CD4-positive, alpha-beta T cell treated with Interleukin-1 beta for 1 hour (primary cell): ENCODE measurements at regions not wholly inside any gene's neighbourhood (a gene's known extent, or its start where the extent isn't known, plus 50 kb on each side); places are given as distances from the start of the nearest gene placed in this dataset.

Experiments
- DNase-seq, 2 donors: peaks; one replicate each; pipeline ENCODE4 v3.0.0-alpha.2; 2020 to 2022

DNA sequence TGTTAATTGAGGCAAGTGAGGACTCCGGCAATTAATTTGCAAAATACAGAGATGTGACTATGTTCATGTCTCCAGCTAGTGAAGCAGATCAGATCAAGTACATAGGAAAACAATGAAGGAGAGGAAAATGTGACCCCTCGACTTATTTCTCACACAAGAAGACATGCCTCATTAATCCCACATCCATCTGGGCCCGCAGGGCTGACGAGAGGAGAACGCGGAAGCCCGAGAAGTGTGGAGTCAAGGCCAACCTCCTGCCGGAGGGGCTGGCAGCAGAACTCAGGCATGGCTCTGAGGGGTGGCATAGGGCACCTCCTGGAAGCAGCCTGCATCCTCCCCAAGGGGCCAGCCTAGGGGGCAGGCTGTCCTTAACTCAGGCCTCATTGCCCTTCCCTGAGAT, 54.4 kb downstream of the ZNF503 start:
- no peak for DNase-seq

GRCh38 chr10:75345738-75346137, 55.8 kb downstream of the ZNF503 start:
- DNase-seq: no peak

GRCh38 chr10:75344170-75344569, 57.4 kb downstream of the ZNF503 start:
- no peak for DNase-seq

DNA sequence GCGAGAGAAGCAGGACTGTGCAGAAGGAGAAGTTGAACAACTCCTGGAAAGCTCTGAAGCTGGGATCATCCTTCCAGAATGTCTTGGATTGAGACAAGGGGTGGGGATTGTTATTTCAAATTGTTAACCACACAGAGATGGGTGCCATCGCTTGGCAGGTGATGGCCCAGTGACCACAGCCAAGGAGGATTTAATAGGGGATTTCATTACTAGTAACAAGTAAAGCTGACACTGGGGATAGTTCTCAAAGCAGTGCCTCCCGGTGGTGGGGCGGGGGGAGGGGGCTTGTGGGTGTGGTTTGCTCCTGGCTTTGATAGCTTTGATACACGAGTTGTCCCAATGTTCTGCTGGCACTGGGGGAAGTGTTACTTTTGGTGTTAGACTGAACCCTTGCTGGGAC, 59.2 kb downstream of the ZNF503 start:
- no peak for DNase-seq

GRCh38 chr10:75335983-75336382, 65.6 kb downstream of the ZNF503 start:
- no peak for DNase-seq

- DNase-seq: no peak
Observed at GRCh38 chr10:75335191-75335590, 66.4 kb downstream of the ZNF503 start.

- no peak for DNase-seq
Observed at GRCh38 chr10:75334720-75335119, 66.8 kb downstream of the ZNF503 start.

GRCh38 chr10:75332081-75332480, 69.5 kb downstream of the ZNF503 start:
- DNase-seq: no peak

GRCh38 chr10:75331081-75331480, 70.5 kb downstream of the ZNF503 start:
- no peak for DNase-seq

DNA sequence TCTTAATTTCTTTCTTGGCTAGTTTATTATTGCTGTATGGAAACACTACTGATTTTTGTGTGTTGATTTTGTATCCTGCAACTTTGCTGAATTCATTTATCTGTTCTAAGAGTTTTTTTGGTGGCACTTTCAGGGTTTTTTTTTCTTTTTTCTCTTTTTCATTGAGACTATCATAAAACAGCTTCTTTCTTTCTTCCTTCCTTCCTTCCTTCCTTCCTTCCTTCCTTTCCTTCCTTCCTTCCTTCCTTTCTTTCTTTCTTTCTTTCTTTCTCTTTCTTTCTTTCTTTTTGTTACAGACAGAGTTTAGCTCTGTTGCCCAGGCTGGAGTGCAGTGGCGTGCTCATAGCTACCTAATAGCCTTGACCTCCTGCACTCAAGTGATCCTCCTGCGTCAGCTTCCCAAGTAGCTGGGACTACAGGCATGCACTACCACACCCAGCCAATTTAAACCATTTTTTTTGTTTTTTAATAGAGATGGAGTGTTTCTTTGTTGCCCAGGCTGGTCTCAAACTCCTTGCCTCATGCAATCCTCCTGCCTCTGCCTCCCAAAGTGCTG, 72.3 kb downstream of the ZNF503 start:
- DNase-seq: no peak

DNA sequence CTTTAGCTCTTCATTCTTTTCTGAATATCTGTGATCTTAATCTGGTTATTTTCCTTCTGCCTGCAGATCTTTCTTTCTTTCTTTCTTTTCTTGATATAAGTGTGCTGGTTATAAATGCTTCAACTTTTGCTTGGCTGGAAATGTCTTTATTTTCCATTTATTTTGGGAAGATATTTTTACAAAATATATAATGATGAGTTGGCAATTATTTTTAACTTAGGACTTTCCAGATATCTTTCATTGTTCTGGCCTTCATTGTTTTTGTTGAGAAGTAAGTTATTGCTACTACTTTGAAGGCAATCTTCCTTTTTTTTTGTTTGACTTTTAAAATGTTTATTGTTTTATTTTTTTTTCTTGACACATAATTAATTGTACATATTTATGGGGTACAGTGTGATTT, 75.3 kb downstream of the ZNF503 start:
- DNase-seq: no peak

- no peak for DNase-seq
Observed at GRCh38 chr10:75319274-75319673, 82.3 kb downstream of the ZNF503 start.

DNA sequence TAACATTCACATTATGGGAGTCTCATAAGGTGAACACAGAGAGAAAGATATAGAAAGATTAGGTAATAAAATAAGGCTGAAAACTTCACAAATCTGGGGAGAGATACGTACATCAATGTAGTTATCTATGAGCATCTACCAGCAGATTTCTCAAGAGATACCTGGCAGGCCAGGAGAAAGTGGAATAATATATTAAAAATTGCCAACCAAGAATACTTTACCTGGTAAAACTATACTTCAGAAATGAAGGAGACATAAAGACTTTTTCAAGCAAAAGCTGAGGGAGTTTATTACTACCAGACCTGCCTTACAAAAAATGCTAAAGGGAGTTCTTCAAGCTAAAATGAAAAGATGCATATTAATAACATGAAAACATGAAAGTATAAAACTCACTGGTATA, 78.8 kb upstream of the COMTD1 start:
- no peak for DNase-seq

DNA sequence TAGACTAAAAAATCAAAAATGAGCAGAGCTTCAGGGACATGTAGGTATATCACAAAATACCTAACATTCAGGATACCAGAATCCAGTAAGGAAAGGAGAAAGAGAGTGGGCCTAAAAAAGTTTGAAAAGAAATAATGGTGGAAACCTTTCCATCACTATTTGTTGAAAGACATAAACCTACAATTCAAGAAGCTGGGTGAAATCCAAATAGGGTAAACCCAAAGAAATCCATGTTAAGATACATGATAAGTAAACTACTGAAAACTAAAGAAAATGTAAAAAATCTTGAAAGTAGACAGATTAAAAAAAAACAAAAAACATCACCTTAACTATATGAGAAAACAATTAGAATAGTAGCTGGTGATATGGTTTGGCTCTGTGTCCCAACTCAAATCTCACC, 76.7 kb upstream of the COMTD1 start:
- no peak for DNase-seq

DNA sequence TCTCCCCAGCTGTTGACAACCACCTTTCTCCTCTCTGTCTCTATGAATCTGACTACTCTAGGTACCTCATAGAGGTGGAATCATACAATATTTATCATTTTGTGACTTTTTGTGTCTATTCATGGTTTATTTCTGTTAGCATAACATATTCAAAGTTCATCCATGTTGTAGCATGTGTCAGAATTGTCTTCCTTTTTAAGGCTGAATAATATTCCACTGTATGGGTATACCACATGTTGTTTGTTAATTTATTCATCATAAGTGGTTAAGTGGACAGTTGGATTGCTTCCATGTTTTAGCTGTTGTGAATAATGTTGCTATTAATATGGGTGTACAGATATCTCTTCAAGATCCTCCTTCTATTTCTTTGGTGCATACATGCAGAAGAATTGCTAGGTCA, 69.9 kb upstream of the COMTD1 start:
- DNase-seq: no peak

- no peak for DNase-seq
Observed at GRCh38 chr10:75304741-75305390, 69.1 kb upstream of the COMTD1 start.

- no peak for DNase-seq
Observed at GRCh38 chr10:75304313-75304712, 68.6 kb upstream of the COMTD1 start.

DNA sequence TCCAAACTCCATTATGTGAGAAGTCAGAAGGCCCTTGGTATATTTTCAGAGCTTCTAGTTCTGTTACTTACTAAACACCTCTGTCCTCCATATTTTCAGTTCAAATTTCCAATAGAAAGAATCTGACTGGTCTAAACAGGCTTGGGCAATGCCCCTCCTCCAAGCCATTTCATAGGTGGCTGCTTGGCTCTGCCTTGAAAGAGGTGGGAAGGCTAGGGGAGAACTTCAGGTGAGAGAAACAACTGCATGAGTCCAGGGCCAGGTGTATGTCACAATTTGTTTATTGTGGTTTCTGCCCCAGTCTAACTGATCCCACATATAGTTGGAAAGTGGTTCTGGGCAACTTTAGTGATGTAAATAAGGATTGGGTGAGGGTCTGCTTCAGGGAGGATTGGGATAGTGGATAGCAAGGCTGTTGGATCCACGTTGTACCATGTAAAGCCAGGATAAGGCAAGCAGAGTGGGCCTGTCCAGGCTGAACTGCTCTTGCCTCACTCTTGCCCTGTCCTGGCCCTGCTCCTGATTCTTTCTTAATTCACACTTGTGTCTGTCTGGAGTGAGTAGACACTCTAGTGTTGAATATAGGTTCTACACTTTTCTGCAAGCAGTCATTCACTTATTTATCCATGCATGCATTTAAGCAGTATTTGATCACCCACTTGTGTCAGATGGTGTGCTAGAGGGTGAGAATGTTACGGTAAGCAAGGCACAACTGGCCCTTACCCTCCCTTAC, 67.5 kb upstream of the COMTD1 start:
- no peak for DNase-seq

DNA sequence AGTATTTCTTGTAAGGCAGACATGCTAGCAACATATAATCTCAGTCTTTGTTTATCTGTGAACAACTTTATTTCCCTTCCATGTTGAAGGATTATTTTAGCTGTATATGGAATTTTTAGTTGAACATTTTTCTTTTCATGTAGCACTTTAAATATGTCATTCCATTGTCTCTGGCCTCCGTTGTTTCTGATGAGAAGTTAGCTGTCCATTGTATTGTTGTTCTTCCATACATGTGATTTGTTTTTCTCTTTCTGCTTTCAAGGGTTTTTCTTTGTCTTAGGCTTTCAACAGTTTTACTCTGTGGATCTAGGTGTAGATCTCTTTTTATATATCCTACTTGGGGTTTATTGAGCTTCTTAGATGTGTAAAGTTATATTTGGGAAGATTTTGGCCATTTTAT, 66.3 kb upstream of the COMTD1 start:
- no peak for DNase-seq

- DNase-seq: no peak
Observed at GRCh38 chr10:75297021-75297599, 61.4 kb upstream of the COMTD1 start.

- DNase-seq: no peak
Observed at GRCh38 chr10:75295868-75296441, 60.2 kb upstream of the COMTD1 start.

DNA sequence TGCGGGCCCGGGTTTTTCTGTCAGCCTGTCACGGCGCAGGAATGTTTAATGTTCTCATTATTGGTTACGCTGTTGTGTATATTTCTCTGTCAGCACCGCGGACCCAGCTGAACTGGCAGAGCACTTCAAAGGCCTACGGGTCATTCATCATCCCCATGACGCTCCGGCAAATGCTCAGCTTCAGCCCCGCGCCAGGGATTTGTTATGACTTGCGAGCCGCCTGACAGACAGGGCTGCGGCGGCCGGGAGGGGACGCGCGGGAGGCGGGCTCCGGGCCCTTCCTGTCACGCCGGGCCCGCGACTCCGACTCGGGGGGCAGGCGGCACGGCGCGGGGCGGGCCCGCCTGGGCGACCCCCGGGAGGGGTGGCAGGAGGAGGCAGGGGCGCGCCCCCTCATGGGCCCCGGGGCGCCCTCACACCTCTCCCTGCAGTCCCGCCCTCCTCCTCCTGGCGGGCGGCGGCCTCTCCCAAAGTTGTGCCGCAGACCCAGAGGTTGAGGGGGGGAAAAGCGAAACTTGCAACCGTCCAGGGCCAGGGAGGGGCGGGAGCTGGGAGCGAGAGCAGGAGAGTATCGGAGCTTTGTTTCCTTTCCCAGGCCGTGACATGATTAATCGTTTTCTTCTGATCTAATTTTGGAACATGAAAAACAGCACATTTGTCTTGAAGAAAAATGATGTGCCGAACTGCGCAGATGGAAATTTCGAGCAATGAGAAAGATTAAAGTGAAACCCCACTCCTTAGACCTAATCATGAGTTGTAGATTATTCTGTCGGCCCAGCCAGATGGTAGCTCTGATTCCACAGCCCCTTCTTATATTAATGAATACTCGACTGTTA, 59.3 kb upstream of the COMTD1 start:
- peak; percentile 42 to 51 for DNase-seq

- DNase-seq: no peak
Observed at GRCh38 chr10:75294518-75294865, 58.7 kb upstream of the COMTD1 start.
